HCT116 (cell line): ENCODE measurements at regions not wholly inside any gene's neighbourhood (a gene's known extent, or its start where the extent isn't known, plus 50 kb on each side); places are given as distances from the start of the nearest gene placed in this dataset.

Experiments used
- ATAC-seq: fragments of 200-7000 bp; cut with Tn5 transposase; 2 replicates; pipeline ENCODE4 v1.9.1; 2020; ENCODE audit warnings: mild to moderate bottlenecking, moderate library complexity
- BruUV-seq: library from RNA; stranded (reverse); fragments of 400-500 nt; replicated peaks from 2 replicates; lab custom pipeline; 2021; lab: Mats Ljungman, UMichigan
- CTCF ChIA-PET: fragments of 300-600 bp; sonication (Branson Sonifier 250); formaldehyde crosslinking; loops from one replicate; lab custom pipeline; 2021; ENCODE audit warnings: antibody characterized with exemption; lab: Charles Lee
- POLR2A ChIA-PET: fragments of 300-600, 350-600 bp; sonication (Branson Sonifier 250); formaldehyde crosslinking; loops from one replicate; lab custom pipeline; 2021; ENCODE audit warnings: antibody characterized with exemption; lab: Charles Lee
- RAD21 ChIA-PET, 2 experiments: fragments of 300-600 bp; sonication (Branson Sonifier 250); formaldehyde crosslinking; loops; one replicate each; lab custom pipeline; 2023; ENCODE audit warnings: low total read pairs in 2 of 2; ENCODE audit not compliant: uncharacterized antibody in 2 of 2, unreplicated experiment in 2 of 2, low non-redundant PET in 1 of 2; lab: Charles Lee
- DNase-seq: peaks from one replicate; pipeline ENCODE4 v3.0.0-alpha.2; 2010; ENCODE audit warnings: low read depth, low spot score
- H2AFZ ChIP-seq: fragments of 200-600 bp; shearing (Covaris generic), sonication (generic); 2 replicates; pipeline ENCODE4 v1.6.1; 2017; ENCODE audit warnings: low read depth, mixed run types, mixed read lengths, antibody characterized with exemption, low read length; ENCODE audit not compliant: poor library complexity, severe bottlenecking
- H3K27ac ChIP-seq: 2 replicates; pipeline ENCODE4 v1.5.1; 2012; ENCODE audit warnings: low read depth, low read length
- H3K27me3 ChIP-seq: fragments of 200-600 bp; sonication (generic); 2 replicates; pipeline ENCODE4 v1.6.1; 2016; ENCODE audit warnings: mixed run types, low read length, mixed read lengths; ENCODE audit not compliant: insufficient read depth
- H3K36me3 ChIP-seq, 2 experiments: fragments of 200-500 bp in 1 of 2; fragments of 200-600 bp in 1 of 2; sonication (Bioruptor generic) in 1 of 2; sonication (generic) in 1 of 2; 2 replicates each; pipeline versions ENCODE4 v1.5.1 to v1.6.1; 2014 to 2016; ENCODE audit warnings: low read length in 2 of 2, inconsistent platforms in 1 of 2, mixed read lengths in 1 of 2, mixed run types in 1 of 2; ENCODE audit not compliant: insufficient read depth in 2 of 2, control insufficient read depth in 1 of 2
- H3K4me1 ChIP-seq, 2 experiments: fragments of 200-600 bp in 1 of 2; sonication (generic) in 1 of 2; 2 replicates each; pipeline versions ENCODE4 v1.5.1 to v1.6.1; 2012 to 2017; ENCODE audit warnings: low read length in 2 of 2, inconsistent platforms in 1 of 2, mild to moderate bottlenecking in 1 of 2, mixed read lengths in 1 of 2, mixed run types in 1 of 2, moderate library complexity in 1 of 2; ENCODE audit not compliant: insufficient read depth in 2 of 2, control insufficient read depth in 1 of 2
- H3K4me2 ChIP-seq: fragments of 200-600 bp; sonication (generic); 2 replicates; pipeline ENCODE4 v1.6.1; 2017; ENCODE audit warnings: mixed run types, low read length, mixed read lengths
- H3K4me3 ChIP-seq, 2 experiments: fragments of 200-600 bp in 1 of 2; sonication (generic) in 1 of 2; replicated peaks in 1 of 2; 2 replicates each; pipeline ENCODE4 v1.5.1; 2011 to 2016; ENCODE audit warnings: low read length in 2 of 2, control low read depth in 1 of 2, low read depth in 1 of 2, mild to moderate bottlenecking in 1 of 2, mixed read lengths in 1 of 2, mixed run types in 1 of 2
- H3K79me2 ChIP-seq: fragments of 200-600 bp; sonication (generic); 2 replicates; pipeline ENCODE4 v1.6.1; 2017; ENCODE audit warnings: mild to moderate bottlenecking, mixed run types, low read length, moderate library complexity, mixed read lengths; ENCODE audit not compliant: insufficient read depth
- H3K9ac ChIP-seq: fragments of 200-600 bp; sonication (generic); 2 replicates; pipeline ENCODE4 v1.6.1; 2016; ENCODE audit warnings: low read length, mixed read lengths
- H3K9me2 ChIP-seq: fragments of 200-600 bp; sonication (generic), shearing (Covaris generic); 2 replicates; pipeline ENCODE4 v1.6.1; 2017; ENCODE audit warnings: mixed run types, mild to moderate bottlenecking, moderate library complexity; ENCODE audit not compliant: insufficient read depth
- H3K9me3 ChIP-seq, 2 experiments: fragments of 200-500 bp in 1 of 2; fragments of 200-600 bp in 1 of 2; sonication (Bioruptor generic) in 1 of 2; sonication (generic) in 1 of 2; 2 replicates each; pipeline ENCODE4 v1.6.1; 2014 to 2017; ENCODE audit warnings: low read length in 2 of 2, mixed read lengths in 2 of 2, inconsistent platforms in 1 of 2, low read depth in 1 of 2, mild to moderate bottlenecking in 1 of 2, mixed run types in 1 of 2, moderate library complexity in 1 of 2; ENCODE audit not compliant: control insufficient read depth in 1 of 2, insufficient read depth in 1 of 2
- H4K20me1 ChIP-seq: fragments of 200-600 bp; sonication (generic), shearing (Covaris generic); 2 replicates; pipeline ENCODE4 v1.6.1; 2017; ENCODE audit warnings: mixed run types, mild to moderate bottlenecking, moderate library complexity; ENCODE audit not compliant: insufficient read depth
- CBX3 ChIP-seq: IDR thresholded peaks from 2 replicates; pipeline ENCODE4 v1.6.1; 2012; ENCODE audit warnings: low read depth
- CEBPB ChIP-seq: IDR thresholded peaks from 2 replicates; pipeline ENCODE4 v1.6.1; 2012; ENCODE audit warnings: low read depth
- CTCF ChIP-seq, 3 experiments: fragments of 200-600 bp in 1 of 3; sonication (generic) in 1 of 3; IDR thresholded peaks in 2 of 3; conservative IDR thresholded peaks in 1 of 3; 2 replicates each; pipeline ENCODE4 v1.5.1; 2012 to 2017; ENCODE audit warnings: low read depth in 2 of 3, low read length in 2 of 3, antibody characterized with exemption in 1 of 3, borderline replicate concordance in 1 of 3, control low read depth in 1 of 3, mild to moderate bottlenecking in 1 of 3, mixed read lengths in 1 of 3, mixed run types in 1 of 3, moderate library complexity in 1 of 3; ENCODE audit not compliant: insufficient read depth in 1 of 3
- ELF1 ChIP-seq: IDR thresholded peaks from 2 replicates; pipeline ENCODE4 v1.6.1; 2012; ENCODE audit warnings: low read depth, borderline replicate concordance
- JUND ChIP-seq: IDR thresholded peaks from 2 replicates; pipeline ENCODE4 v1.6.1; 2012
- POLR2AphosphoS5 ChIP-seq: IDR thresholded peaks from 2 replicates; pipeline ENCODE4 v1.6.1; 2011; ENCODE audit warnings: mild to moderate bottlenecking, low read depth, low read length, moderate library complexity
- SIN3A ChIP-seq: IDR thresholded peaks from 2 replicates; pipeline ENCODE4 v1.6.1; 2012; ENCODE audit warnings: low read depth
- SP1 ChIP-seq: IDR thresholded peaks from 2 replicates; pipeline ENCODE4 v1.6.1; 2012; ENCODE audit warnings: low read depth
- SRF ChIP-seq: IDR thresholded peaks from 2 replicates; pipeline ENCODE4 v1.6.1; 2012; ENCODE audit warnings: low read depth
- ZFX ChIP-seq: fragments of 450-650 bp; IDR thresholded peaks from 2 replicates; pipeline ENCODE4 v1.6.1; 2017
- intact Hi-C: fragments of 100-400 bp; cut with micrococcal nuclease; formaldehyde crosslinking; loops from 2 replicates; pipeline ENCODE4 v1.10.0; 2022
- TF ChIP-seq, protein P1 (sequence below): IDR thresholded peaks from 2 replicates; pipeline ENCODE4 v1.6.1; 2012

- no peaks in the 10 kb centered on the region for H3K4me1 ChIP-seq
- intact Hi-C loops = no loop called here
- no peak overlapping the region for H3K4me3 ChIP-seq
- ChIA-PET RAD21 (no interaction called here), CTCF (no interaction called here), POLR2A (interaction anchor here (0.6 kb wide), 1 partner anchor 145 kb away, joined by 3 read pairs; no protein-coding TSS in a partner anchor)
- no peak overlapping the region for H3K9ac ChIP-seq
- H3K27me3 ChIP-seq = no peaks in the 10 kb centered on the region
- no peak overlapping the region for H3K4me2 ChIP-seq
- TF ChIP-seq JUND (no peak), CTCF (IDR thresholded peaks at IDR 0.05 in 2 of 3, conservative IDR thresholded peaks at IDR 0.05 in 1 of 3; ENCODE audit: borderline replicate concordance in 1 of 3, insufficient read depth in 1 of 3, low read depth in 2 of 3, low read length in 2 of 3) (no peak), CBX3 (no peak), SP1 (no peak), SRF (no peak), SIN3A (no peak), POLR2AphosphoS5 (no peak), ZFX (no peak), CEBPB (no peak), ELF1 (no peak)
- TF ChIP-seq, protein P1, sequence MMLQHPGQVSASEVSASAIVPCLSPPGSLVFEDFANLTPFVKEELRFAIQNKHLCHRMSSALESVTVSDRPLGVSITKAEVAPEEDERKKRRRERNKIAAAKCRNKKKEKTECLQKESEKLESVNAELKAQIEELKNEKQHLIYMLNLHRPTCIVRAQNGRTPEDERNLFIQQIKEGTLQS = no peak
- BruUV-seq = no TSS peak
- no peaks in the 10 kb centered on the region for H3K9me2 ChIP-seq
- H4K20me1 ChIP-seq = no peaks in the 10 kb centered on the region
- H3K36me3 ChIP-seq = no peaks in the 10 kb centered on the region
- no peak overlapping the region for H3K27ac ChIP-seq
- H3K9me3 ChIP-seq = no peaks in the 10 kb centered on the region
- DNase-seq (no peak), ATAC-seq (no peak)
- no peaks in the 10 kb centered on the region for H3K79me2 ChIP-seq
- no peak overlapping the region for H2AFZ ChIP-seq
Measured at GRCh38 chr15:69954666-69955065, 143.1 kb downstream of the TLE3 start.
